ENCODE measurements at regions not wholly inside any gene's neighbourhood (a gene's known extent, or its start where the extent isn't known, plus 50 kb on each side); places are given as distances from the start of the nearest gene placed in this dataset.

- Histone ChIP-seq H3K4me3 (ENCODE audit: control extremely low read depth in 1 of 5, extremely low read depth in 1 of 5, insufficient read depth in 1 of 5, low read depth in 2 of 5, low read length in 4 of 5) (no peak overlapping the region), H3K27ac (ENCODE audit: low read length in 2 of 2) (no peak overlapping the region), H3K27me3 (replicated peaks in 1 of 4; ENCODE audit: control extremely low read depth in 1 of 4, control insufficient read depth in 3 of 4, insufficient read depth in 4 of 4, low read length in 3 of 4) (no peaks in the 10 kb centered on the region), H3K79me2 (ENCODE audit: control insufficient read depth, insufficient read depth, low read length) (no peaks in the 10 kb centered on the region), H3K4me1 (ENCODE audit: control insufficient read depth in 2 of 2, insufficient read depth in 2 of 2, low read length in 2 of 2) (no peaks in the 10 kb centered on the region), H4K20me1 (ENCODE audit: control insufficient read depth, insufficient read depth, low read length, poor library complexity, severe bottlenecking) (no peaks in the 10 kb centered on the region), H3K9me3 (ENCODE audit: control extremely low read depth in 1 of 3, control insufficient read depth in 2 of 3, insufficient read depth in 1 of 3, low read length in 2 of 3) (peaks cover 0 to 26% (median 3%) of the 10 kb centered on the region in 3 donors), H2AFZ (ENCODE audit: insufficient read depth, low read depth, low read length, poor library complexity, severe bottlenecking) (no peak overlapping the region), H3K9ac (ENCODE audit: low read length) (no peak overlapping the region), H3K4me2 (replicated peaks; ENCODE audit: low read depth, low read length, poor library complexity, severe bottlenecking) (no peak overlapping the region), H3K36me3 (replicated peaks in 1 of 2; ENCODE audit: control extremely low read depth in 1 of 2, control insufficient read depth in 1 of 2, extremely low read depth in 1 of 2, insufficient read depth in 2 of 2, low read length in 1 of 2) (no peaks in the 10 kb centered on the region)
- POLR2A ChIA-PET: no interaction called here
- DNase-seq: no peak
- 80% methylated on average over 14 of the region's 15 CpGs for WGBS (ENCODE audit: insufficient coverage)
- intact Hi-C loops (cut with micrococcal nuclease): no loop called here
- peaks cover 8% of the 10 kb centered on the region for H3K9me3 Mint-ChIP-seq (ENCODE audit: insufficient read depth)
- no peak for TF ChIP-seq CTCF (IDR thresholded peaks at IDR 0.05)
- TF ChIP-seq EZH2 (IDR thresholded peaks at IDR 0.05; ENCODE audit: borderline replicate concordance, insufficient read depth, low read depth, low read length, poor library complexity, severe bottlenecking): no peak
- H3K27me3 Mint-ChIP-seq: peaks cover 7% of the 10 kb centered on the region
- H3K4me1 Mint-ChIP-seq: no peaks in the 10 kb centered on the region
- CTCF ChIA-PET: no interaction called here
- H3K27ac Mint-ChIP-seq: no peak overlapping the region
- no peak overlapping the region for H3K4me3 Mint-ChIP-seq
- no peak for ATAC-seq (ENCODE audit: low read depth)
These were observed 445.4 kb downstream of the EIPR1 start for GRCh38 chr2:2932189-2932588.

GRCh38 chr2:2931318-2932075, 446.1 kb downstream of the EIPR1 start:
- peaks cover 7% of the 10 kb centered on the region for H3K27me3 Mint-ChIP-seq
- H3K9me3 ChIP-seq (ENCODE audit: control extremely low read depth in 1 of 3, control insufficient read depth in 2 of 3, insufficient read depth in 1 of 3, low read length in 2 of 3): peaks cover 0 to 19% (median 3%) of the 10 kb centered on the region in 3 donors
- H2AFZ ChIP-seq (ENCODE audit: insufficient read depth, low read depth, low read length, poor library complexity, severe bottlenecking): no peak overlapping the region
- H3K9ac ChIP-seq (ENCODE audit: low read length): no peak overlapping the region
- POLR2A ChIA-PET: no interaction called here
- DNase-seq (no peak), ATAC-seq (ENCODE audit: low read depth) (no peak)
- H3K9me3 Mint-ChIP-seq (ENCODE audit: insufficient read depth): peaks cover under 1% of the 10 kb centered on the region
- no peaks in the 10 kb centered on the region for H3K79me2 ChIP-seq (ENCODE audit: control insufficient read depth, insufficient read depth, low read length)
- no peaks in the 10 kb centered on the region for H4K20me1 ChIP-seq (ENCODE audit: control insufficient read depth, insufficient read depth, low read length, poor library complexity, severe bottlenecking)
- TF ChIP-seq EZH2 (IDR thresholded peaks at IDR 0.05; ENCODE audit: borderline replicate concordance, insufficient read depth, low read depth, low read length, poor library complexity, severe bottlenecking) (no peak), CTCF (IDR thresholded peaks at IDR 0.05) (no peak)
- H3K4me3 ChIP-seq (ENCODE audit: control extremely low read depth in 1 of 5, extremely low read depth in 1 of 5, insufficient read depth in 1 of 5, low read depth in 2 of 5, low read length in 4 of 5): no peak overlapping the region
- CTCF ChIA-PET: no interaction called here
- no peak overlapping the region for H3K4me3 Mint-ChIP-seq
- H3K27ac Mint-ChIP-seq: no peak overlapping the region
- no peaks in the 10 kb centered on the region for H3K4me1 ChIP-seq (ENCODE audit: control insufficient read depth in 2 of 2, insufficient read depth in 2 of 2, low read length in 2 of 2)
- H3K36me3 ChIP-seq (replicated peaks in 1 of 2; ENCODE audit: control extremely low read depth in 1 of 2, control insufficient read depth in 1 of 2, extremely low read depth in 1 of 2, insufficient read depth in 2 of 2, low read length in 1 of 2): no peaks in the 10 kb centered on the region
- intact Hi-C loops (cut with micrococcal nuclease): no loop called here
- H3K4me2 ChIP-seq (replicated peaks; ENCODE audit: low read depth, low read length, poor library complexity, severe bottlenecking): no peak overlapping the region
- no peaks in the 10 kb centered on the region for H3K27me3 ChIP-seq (replicated peaks in 1 of 4; ENCODE audit: control extremely low read depth in 1 of 4, control insufficient read depth in 3 of 4, insufficient read depth in 4 of 4, low read length in 3 of 4)
- no peaks in the 10 kb centered on the region for H3K4me1 Mint-ChIP-seq
- no peak overlapping the region for H3K27ac ChIP-seq (ENCODE audit: low read length in 2 of 2)
- 85% methylated on average over 7 of the region's 12 CpGs for WGBS (ENCODE audit: insufficient coverage)
